Rectal smooth muscle tissue (tissue), 1 donor: ENCODE measurements at regions not wholly inside any gene's neighbourhood (a gene's known extent, or its start where the extent isn't known, plus 50 kb on each side); places are given as distances from the start of the nearest gene placed in this dataset.
"Not testable (repeated sequence)": the region's sequence is repeated elsewhere in the genome, so short reads cannot be mapped to it uniquely, and the experiment has no call there.

Experiments
- H3K27ac ChIP-seq: one replicate; pipeline ENCODE4 v1.7.0; 2013; ENCODE audit warnings: low read depth, low read length, inconsistent platforms
- H3K27me3 ChIP-seq: one replicate; pipeline ENCODE4 v1.7.0; 2013; ENCODE audit warnings: low read length; ENCODE audit not compliant: control insufficient read depth, insufficient read depth
- H3K36me3 ChIP-seq: one replicate; pipeline ENCODE4 v1.7.0; 2013; ENCODE audit warnings: low read length; ENCODE audit not compliant: control insufficient read depth, insufficient read depth
- H3K4me1 ChIP-seq: one replicate; pipeline ENCODE4 v1.7.0; 2013; ENCODE audit warnings: low read length; ENCODE audit not compliant: control insufficient read depth, insufficient read depth
- H3K4me3 ChIP-seq: one replicate; pipeline ENCODE4 v1.7.0; 2013; ENCODE audit warnings: low read length
- H3K9ac ChIP-seq: one replicate; pipeline ENCODE4 v1.7.0; 2013; ENCODE audit warnings: low read length

DNA sequence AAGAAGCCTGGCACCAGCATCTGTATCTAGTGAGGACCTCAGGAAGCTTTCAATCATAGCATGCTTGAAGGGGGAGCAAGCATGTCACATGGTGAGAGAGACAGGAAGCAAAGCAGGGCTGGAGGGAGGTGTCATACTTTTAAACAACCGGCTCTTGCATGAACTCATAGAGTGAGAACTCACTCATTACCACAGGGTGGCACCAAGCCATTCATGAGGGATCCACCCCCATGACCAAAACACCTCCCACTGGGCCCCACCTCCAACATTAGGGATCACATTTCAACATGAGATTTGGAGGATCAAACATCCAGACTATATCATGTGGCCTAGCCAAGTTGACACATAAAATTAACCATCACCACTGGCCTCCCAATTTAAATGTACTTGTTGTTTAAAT is 125.1 kb upstream of the KCND3 start:
- H3K27ac ChIP-seq = no peak overlapping the region
- no peaks in the 10 kb centered on the region for H3K4me1 ChIP-seq
- H3K9ac ChIP-seq = no peak overlapping the region
- H3K36me3 ChIP-seq = no peaks in the 10 kb centered on the region
- no peak overlapping the region for H3K4me3 ChIP-seq
- no peaks in the 10 kb centered on the region for H3K27me3 ChIP-seq

DNA sequence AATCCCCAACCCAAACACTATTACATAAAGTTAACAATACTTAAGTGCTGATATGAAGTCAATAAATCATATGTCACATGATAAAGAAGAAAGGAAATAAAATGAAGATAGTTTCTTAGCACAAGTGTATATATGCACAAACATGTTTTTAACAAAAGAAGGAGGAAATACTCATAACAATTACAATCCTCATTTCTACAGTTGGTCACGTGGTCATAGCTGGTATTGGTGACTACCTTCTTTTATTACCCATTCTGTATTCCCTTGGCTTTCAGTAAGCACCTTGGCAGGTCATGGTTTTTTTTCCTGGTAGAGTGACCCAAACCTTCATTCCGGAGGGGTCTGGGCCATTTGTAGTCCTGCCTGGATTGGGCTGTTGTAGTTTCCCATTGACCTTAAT is 137.1 kb upstream of the KCND3 start:
- H3K9ac ChIP-seq = no peak overlapping the region
- H3K36me3 ChIP-seq = no peaks in the 10 kb centered on the region
- H3K4me1 ChIP-seq = no peaks in the 10 kb centered on the region
- no peaks in the 10 kb centered on the region for H3K27me3 ChIP-seq
- H3K4me3 ChIP-seq = no peak overlapping the region
- H3K27ac ChIP-seq = no peak overlapping the region

DNA sequence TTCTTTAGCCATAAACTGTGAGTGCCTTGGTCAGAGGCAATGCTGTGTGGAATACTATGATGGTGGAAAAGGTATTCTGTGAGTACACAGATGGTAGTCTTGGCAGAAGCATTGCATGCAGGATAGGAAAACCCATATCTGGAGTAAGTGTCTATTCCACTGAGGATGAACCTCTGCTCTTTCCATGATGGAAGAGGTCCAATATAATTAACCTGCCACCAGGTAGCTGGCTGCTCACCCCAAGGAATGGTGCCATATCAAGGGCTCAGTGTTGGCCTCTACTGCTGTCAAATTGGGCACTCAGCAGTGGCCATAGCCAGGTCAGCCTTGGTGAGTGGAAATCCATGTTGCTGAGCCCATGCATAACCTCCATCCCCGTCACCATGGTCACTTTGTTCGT is 138.1 kb upstream of the KCND3 start:
- not testable (repeated sequence) for H3K9ac ChIP-seq, H3K4me1 ChIP-seq, H3K27me3 ChIP-seq, H3K36me3 ChIP-seq, H3K4me3 ChIP-seq, H3K27ac ChIP-seq

DNA sequence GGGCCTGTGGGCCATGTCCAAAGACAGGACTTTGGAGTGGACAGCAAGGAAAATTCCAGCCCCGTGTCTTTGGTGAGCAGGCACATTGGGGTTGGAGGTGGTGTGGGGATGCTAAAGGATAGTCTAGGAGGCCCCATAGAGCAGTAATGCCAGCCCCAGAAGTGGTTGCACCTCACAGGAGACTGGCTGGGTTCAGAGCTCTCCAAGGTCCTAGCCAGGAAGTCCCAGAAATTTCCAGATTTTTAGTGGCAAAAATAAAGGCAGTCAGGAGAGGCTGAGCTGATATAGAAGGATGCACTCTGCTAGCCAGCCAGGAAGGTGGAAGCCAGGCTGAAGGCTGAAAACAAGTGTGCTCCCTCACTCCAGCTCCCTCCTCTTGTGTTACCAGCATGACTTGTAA is 144.0 kb upstream of the KCND3 start:
- Histone ChIP-seq H3K4me3 (no peak overlapping the region), H3K9ac (no peak overlapping the region), H3K36me3 (no peaks in the 10 kb centered on the region), H3K27me3 (no peaks in the 10 kb centered on the region), H3K4me1 (no peaks in the 10 kb centered on the region), H3K27ac (no peak overlapping the region)

DNA sequence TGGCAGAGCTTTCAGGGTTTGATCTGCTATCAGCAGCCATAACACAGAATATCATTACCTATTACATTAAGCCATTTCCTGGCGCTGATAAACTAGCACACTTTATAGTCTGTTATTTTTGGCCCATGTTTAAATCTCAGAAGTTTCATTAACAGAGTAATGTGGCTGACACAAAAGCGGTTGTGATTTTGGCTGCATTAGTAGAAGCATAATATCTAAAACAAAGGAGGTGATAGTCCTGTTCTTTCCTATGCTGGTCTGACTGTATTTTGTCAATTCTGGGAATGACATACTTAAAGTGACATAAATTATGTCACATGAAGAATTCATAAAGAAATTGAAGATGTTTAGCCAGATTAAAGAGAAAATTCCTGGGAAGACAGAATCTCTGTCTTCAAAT is 151.3 kb upstream of the KCND3 start:
- Histone ChIP-seq H3K27me3 (no peaks in the 10 kb centered on the region), H3K27ac (no peak overlapping the region), H3K36me3 (no peaks in the 10 kb centered on the region), H3K4me1 (no peaks in the 10 kb centered on the region), H3K9ac (no peak overlapping the region), H3K4me3 (no peak overlapping the region)

DNA sequence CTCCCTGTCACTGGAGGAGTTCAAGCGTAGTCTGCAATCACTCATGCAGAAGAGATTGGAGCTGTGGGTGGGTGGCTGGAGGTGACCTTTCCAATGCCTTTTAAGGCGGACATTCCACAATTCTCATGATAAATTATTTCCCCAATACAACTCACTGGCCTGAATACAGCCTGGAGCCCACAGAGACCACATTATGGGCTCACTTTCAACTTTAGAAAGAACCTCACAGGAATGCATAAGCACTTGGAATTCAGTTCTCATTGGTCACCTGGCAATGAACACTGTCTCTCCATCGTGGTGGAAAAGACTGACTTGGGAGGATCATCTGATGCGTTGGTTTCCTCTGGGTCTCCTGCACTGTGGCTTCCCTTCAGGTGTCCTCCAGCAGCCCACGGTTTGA is 151.8 kb upstream of the KCND3 start:
- H3K27me3 ChIP-seq = no peaks in the 10 kb centered on the region
- H3K27ac ChIP-seq = no peak overlapping the region
- H3K36me3 ChIP-seq = no peaks in the 10 kb centered on the region
- no peaks in the 10 kb centered on the region for H3K4me1 ChIP-seq
- no peak overlapping the region for H3K4me3 ChIP-seq
- H3K9ac ChIP-seq = no peak overlapping the region

DNA sequence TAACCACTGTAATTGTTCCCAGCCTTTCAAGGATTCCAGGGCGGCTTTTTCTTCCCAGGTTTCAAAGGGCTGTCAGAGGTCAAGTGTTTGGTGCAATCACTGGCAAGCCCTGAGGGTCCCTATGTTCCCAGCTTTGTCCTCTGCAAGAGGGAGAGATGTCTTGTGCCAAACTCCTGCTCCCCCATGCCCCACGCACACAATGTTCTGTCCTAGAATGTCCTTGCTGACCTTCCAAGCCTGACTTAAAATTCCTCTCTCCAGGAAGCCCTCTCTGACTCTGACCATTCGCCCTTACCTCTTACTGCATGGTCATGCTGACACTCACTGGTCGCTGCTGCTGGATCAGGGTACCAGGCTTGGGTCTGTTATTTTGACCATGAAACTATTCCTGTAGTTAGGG is 152.5 kb upstream of the KCND3 start:
- Histone ChIP-seq H3K9ac (no peak overlapping the region), H3K36me3 (no peaks in the 10 kb centered on the region), H3K4me1 (no peaks in the 10 kb centered on the region), H3K4me3 (no peak overlapping the region), H3K27me3 (no peaks in the 10 kb centered on the region), H3K27ac (no peak overlapping the region)

DNA sequence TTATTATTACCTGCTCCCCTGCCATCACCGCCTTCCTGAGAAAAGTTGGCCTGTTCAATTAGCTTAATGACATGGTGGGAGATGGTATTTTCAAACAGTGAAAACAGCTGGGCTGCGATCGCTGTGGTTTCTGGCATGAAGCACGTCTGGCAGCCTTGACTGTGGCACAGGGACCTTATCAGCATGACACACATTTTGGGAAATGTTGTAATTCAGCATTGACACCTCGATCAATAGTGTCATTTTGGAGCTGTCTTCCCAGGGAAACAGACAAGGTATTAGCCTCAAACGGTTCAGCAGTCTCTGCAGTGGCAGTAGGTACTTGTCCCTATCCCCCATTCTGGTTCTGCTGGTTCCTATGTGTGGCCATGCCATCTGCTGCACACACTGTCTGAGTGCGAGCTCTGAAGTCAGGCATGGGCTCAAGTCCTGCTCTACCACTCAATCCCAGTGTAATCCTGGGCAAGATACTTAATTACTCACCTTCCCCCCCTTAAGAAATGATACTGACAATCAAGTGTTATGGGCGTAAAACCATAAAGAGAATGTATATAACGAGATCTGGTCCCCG is 154.5 kb upstream of the KCND3 start:
- no peaks in the 10 kb centered on the region for H3K4me1 ChIP-seq
- H3K4me3 ChIP-seq = no peak overlapping the region
- no peak overlapping the region for H3K9ac ChIP-seq
- no peak overlapping the region for H3K27ac ChIP-seq
- H3K27me3 ChIP-seq = no peaks in the 10 kb centered on the region
- H3K36me3 ChIP-seq = no peaks in the 10 kb centered on the region

DNA sequence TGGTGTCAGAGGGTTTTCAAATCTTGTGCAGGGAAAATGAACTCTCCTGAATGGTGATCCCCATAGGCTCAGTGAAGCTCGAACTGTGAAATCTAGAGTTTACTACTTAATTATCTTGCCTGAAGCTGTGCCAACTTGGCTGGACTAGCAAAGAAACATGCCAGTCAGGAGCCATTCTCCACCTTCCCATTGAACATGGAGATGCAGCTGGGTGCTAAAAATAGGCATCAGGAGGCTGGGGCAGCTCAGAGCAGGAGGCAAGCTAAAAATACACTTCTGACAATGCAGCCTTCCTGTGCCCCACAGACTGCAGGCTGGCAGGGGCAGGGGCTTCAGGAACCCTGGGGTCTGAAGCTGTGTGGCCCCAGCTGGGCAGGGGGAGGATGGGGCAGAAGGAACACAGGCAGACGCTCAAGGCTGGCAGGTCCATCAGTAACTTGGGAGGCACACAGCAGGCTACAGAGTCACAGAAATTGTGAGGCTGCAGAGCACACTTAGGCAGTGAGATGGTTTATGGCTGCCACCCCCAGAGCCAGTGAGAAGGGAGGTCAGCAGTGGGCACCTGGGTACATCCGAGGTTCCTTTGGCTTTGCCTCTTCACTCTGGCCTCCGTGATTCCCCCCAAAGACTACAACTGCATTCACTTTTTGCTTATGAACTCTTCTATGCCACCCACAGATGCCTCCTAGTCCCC is 155.4 kb upstream of the KCND3 start:
- Histone ChIP-seq H3K27me3 (no peaks in the 10 kb centered on the region), H3K36me3 (no peaks in the 10 kb centered on the region), H3K27ac (no peak overlapping the region), H3K4me3 (no peak overlapping the region), H3K9ac (no peak overlapping the region), H3K4me1 (no peaks in the 10 kb centered on the region)

DNA sequence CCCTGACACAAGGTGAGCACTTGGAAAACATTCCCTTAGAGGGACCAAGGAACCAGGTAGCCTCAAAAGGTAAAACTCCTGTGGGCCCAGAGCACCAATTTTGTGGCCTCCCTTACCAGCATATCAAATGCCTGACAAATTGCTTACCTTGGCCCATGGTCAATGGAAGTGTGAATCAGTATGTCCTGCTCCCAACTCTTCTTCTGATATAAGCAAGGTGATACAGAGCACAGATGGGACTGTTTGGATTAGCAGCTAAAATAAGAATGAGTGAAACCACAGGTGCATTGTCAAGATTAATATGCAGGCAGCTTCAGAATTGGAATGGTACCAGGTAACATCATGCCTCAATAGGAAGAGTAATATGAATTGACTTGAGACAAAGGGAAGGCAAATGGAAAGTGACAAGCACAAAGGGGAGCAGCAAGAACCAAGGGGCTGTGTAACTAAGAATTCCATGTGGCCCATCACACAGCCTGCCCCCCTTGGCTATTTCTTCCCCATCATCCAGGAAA is 156.8 kb upstream of the KCND3 start:
- Histone ChIP-seq H3K27me3 (no peaks in the 10 kb centered on the region), H3K9ac (no peak overlapping the region), H3K27ac (no peak overlapping the region), H3K4me1 (no peaks in the 10 kb centered on the region), H3K4me3 (no peak overlapping the region), H3K36me3 (no peaks in the 10 kb centered on the region)

DNA sequence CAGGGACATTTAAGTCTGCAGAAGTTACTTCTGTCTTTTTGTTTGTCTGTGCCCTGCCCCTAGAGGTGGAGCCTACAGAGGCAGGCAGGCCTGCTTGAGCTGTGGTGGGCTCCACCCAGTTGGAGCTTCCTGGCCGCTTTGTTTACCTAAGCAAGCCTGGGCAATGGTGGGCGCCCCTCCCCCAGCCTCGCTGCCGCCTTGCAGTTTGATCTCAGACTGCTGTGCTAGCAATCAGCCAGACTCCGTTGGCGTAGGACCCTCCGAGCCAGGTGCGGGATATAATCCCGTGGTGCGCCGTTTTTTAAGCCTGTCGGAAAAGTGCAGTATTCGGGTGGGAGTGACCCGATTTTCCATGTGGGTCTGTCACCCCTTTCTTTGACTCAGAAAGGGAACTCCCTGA is 170.7 kb upstream of the KCND3 start:
- H3K36me3 ChIP-seq, H3K9ac ChIP-seq, H3K4me1 ChIP-seq: not testable (repeated sequence)

DNA sequence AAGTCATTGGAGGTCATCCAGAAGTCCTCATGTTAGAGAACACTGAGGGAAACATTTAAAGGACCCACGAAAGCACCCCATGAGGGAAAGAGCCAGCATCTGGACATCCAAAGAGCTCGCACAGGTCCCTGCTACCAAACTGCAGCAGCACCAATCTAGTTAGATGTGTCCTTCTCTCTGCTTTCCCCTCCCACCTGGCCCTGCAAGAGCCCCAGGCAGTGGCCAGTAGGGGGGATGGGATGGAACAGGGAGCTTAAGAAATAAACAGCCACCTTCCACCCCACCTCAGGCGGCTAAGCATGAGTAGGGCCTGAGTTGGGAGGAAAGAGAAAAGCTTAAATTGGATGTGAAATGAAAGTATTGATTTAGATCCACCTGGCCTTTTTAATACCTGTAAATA is 175.9 kb upstream of the KCND3 start:
- H3K27ac ChIP-seq = no peak overlapping the region
- no peaks in the 10 kb centered on the region for H3K36me3 ChIP-seq
- no peaks in the 10 kb centered on the region for H3K27me3 ChIP-seq
- no peak overlapping the region for H3K4me3 ChIP-seq
- H3K9ac ChIP-seq = no peak overlapping the region
- no peaks in the 10 kb centered on the region for H3K4me1 ChIP-seq

More for the DNA sequence above, 170.7 kb upstream of the KCND3 start:
- not testable (repeated sequence) for H3K27me3 ChIP-seq, H3K27ac ChIP-seq, H3K4me3 ChIP-seq

DNA sequence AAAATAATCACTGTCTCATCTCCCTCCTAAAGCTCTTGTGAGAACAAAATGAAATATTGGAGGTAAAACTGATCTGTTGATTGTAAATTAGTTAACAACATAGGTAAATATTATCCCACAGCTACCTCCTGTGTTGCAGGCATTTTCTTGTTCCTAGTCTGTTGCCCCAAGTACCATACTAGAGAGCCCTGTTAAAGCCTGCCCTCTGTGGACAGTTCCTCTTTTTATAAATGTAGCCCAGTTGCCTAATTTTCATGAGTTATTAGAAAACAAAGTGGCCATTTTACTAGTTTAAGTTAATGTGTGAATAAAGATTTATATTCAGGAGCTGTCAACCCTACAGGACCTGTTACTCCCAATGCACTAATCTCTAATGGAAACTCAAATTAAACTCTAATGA is 180.0 kb upstream of the KCND3 start:
- Histone ChIP-seq H3K27me3 (no peaks in the 10 kb centered on the region), H3K4me3 (no peak overlapping the region), H3K4me1 (no peaks in the 10 kb centered on the region), H3K9ac (no peak overlapping the region), H3K27ac (no peak overlapping the region), H3K36me3 (no peaks in the 10 kb centered on the region)
